ENCODE measurements at regions not wholly inside any gene's neighbourhood (a gene's known extent, or its start where the extent isn't known, plus 50 kb on each side); places are given as distances from the start of the nearest gene placed in this dataset.

DNA sequence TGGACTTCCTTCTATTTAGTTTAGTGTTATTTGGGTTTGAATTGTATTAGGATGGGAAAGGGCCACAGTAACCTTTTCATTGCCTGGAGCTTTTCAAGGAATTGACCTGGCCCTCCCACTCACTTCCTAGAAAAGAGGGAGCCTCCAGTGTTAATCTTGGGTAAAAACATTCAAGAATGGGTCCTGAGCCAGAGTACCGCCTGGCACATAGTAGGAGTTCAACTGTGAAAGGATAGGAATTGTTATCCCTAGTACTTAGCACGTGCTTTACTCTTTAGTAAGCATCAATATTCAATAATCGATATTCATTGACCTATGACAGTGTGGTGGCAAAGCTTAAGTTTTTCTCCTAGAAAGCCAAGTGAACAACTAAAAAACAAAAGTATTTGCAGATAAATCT, 179.9 kb downstream of the IRS1 start (continued):
- TF ChIP-seq, protein P1, sequence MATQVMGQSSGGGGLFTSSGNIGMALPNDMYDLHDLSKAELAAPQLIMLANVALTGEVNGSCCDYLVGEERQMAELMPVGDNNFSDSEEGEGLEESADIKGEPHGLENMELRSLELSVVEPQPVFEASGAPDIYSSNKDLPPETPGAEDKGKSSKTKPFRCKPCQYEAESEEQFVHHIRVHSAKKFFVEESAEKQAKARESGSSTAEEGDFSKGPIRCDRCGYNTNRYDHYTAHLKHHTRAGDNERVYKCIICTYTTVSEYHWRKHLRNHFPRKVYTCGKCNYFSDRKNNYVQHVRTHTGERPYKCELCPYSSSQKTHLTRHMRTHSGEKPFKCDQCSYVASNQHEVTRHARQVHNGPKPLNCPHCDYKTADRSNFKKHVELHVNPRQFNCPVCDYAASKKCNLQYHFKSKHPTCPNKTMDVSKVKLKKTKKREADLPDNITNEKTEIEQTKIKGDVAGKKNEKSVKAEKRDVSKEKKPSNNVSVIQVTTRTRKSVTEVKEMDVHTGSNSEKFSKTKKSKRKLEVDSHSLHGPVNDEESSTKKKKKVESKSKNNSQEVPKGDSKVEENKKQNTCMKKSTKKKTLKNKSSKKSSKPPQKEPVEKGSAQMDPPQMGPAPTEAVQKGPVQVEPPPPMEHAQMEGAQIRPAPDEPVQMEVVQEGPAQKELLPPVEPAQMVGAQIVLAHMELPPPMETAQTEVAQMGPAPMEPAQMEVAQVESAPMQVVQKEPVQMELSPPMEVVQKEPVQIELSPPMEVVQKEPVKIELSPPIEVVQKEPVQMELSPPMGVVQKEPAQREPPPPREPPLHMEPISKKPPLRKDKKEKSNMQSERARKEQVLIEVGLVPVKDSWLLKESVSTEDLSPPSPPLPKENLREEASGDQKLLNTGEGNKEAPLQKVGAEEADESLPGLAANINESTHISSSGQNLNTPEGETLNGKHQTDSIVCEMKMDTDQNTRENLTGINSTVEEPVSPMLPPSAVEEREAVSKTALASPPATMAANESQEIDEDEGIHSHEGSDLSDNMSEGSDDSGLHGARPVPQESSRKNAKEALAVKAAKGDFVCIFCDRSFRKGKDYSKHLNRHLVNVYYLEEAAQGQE (IDR thresholded peaks at IDR 0.05; ENCODE audit: unreplicated experiment), result no peak
- no peak for TF ChIP-seq STAT1 (IDR thresholded peaks at IDR 0.05; ENCODE audit: unreplicated experiment)
- no peak for TF ChIP-seq EZH2phosphoT487 (IDR thresholded peaks at IDR 0.05; ENCODE audit: unreplicated experiment)

DNA sequence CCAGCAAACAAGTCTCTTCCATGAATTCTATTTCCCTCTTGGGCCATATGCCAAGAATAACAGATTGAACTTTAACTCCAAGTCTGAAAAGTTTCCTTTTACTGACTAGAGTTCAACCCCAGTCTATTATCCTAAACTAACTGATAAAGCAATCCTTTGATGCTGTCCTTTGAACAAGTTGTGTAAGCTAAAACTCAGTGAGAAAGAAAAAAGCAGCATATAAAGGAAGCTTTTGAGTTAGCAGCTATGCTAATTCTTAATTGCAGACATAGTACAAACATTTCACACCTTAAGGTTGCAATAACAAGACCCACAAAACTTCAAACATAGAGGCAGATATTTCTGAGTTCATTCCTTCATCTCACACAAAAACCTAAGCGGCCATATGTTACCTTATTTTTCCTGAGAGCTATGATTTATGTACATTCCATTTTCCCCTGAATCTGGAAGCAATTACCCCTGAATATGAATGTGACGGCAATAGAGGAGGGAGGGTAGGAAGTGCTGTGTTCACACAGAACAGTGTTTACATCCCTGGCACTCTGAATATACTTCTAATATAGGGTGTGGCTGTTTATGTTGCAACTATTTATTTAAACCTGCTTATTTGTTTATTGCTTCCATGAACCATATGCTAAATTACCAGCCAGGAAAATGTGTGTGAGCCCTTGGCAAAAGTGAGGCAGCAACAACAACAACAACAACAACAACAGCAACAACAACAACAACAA, 180.6 kb downstream of the IRS1 start:
- H3K4me3 Mint-ChIP-seq, result no peak overlapping the region
- no peaks in the 10 kb centered on the region for H3K79me2 ChIP-seq (replicated peaks; ENCODE audit: insufficient read depth)
- H3K27me3 Mint-ChIP-seq (ENCODE audit: insufficient read depth, low read depth, poor library complexity), result peaks cover 1% of the 10 kb centered on the region
- H4K20me1 ChIP-seq (replicated peaks; ENCODE audit: insufficient read depth), result no peaks in the 10 kb centered on the region
- H3K27me3 ChIP-seq (ENCODE audit: insufficient read depth), result no peaks in the 10 kb centered on the region
- H3K36me3 ChIP-seq (ENCODE audit: insufficient read depth), result no peaks in the 10 kb centered on the region
- H3K27ac ChIP-seq (ENCODE audit: low read depth), result no peak overlapping the region
- H3K9me3 Mint-ChIP-seq, result no peaks in the 10 kb centered on the region
- no peaks in the 10 kb centered on the region for H3K4me1 ChIP-seq (ENCODE audit: insufficient read depth)
- H2AFZ ChIP-seq, result no peak overlapping the region
- 0 out of 2 replicates have a peak, but pooled peaks cover 3% of the 10 kb centered on the region for H3K9me2 ChIP-seq (ENCODE audit: insufficient read depth)
- ATAC-seq (no peak), DNase-seq (ENCODE audit: low spot score) (no peak)
- TF ChIP-seq EZH2phosphoT487 (IDR thresholded peaks at IDR 0.05; ENCODE audit: unreplicated experiment) (no peak), JUNB (IDR thresholded peaks at IDR 0.05; ENCODE audit: unreplicated experiment) (no peak), EZH2 (IDR thresholded peaks at IDR 0.05; ENCODE audit: low read depth, unreplicated experiment) (no peak), CREB1 (CRISPR knock-in tag; IDR thresholded peaks at IDR 0.05; ENCODE audit: low read depth) (no peak)
- TF ChIP-seq, protein P2, sequence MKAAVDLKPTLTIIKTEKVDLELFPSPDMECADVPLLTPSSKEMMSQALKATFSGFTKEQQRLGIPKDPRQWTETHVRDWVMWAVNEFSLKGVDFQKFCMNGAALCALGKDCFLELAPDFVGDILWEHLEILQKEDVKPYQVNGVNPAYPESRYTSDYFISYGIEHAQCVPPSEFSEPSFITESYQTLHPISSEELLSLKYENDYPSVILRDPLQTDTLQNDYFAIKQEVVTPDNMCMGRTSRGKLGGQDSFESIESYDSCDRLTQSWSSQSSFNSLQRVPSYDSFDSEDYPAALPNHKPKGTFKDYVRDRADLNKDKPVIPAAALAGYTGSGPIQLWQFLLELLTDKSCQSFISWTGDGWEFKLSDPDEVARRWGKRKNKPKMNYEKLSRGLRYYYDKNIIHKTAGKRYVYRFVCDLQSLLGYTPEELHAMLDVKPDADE (IDR thresholded peaks at IDR 0.05), result no peak
- no peaks in the 10 kb centered on the region for H3K4me1 Mint-ChIP-seq
- no peaks in the 10 kb centered on the region for H3K36me3 Mint-ChIP-seq (ENCODE audit: low read depth)
- no peak overlapping the region for H3K4me2 ChIP-seq
- no peaks in the 10 kb centered on the region for H3F3A ChIP-seq (replicated peaks; ENCODE audit: low read depth)
- H3K4me3 ChIP-seq, result no peak overlapping the region
- no peak overlapping the region for H3K27ac Mint-ChIP-seq

DNA sequence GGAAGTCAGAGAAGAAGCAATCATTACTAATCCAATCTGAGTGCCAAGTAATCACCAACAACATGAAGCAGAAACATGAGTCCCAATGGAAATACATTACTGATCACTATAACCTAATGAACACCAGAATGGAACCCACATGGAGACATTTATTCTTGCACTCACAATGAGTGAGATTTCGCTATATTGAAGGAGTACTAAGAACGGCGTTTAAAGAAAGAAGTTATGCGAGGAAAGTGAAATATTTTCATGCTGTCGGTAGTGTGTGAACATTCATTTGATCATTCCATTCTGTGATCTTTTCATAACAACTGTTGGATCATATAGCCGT, 181.1 kb downstream of the IRS1 start:
- DNase-seq (ENCODE audit: low spot score), result no peak
- Histone ChIP-seq H2AFZ (no peak overlapping the region), H4K20me1 (replicated peaks; ENCODE audit: insufficient read depth) (no peaks in the 10 kb centered on the region), H3F3A (replicated peaks; ENCODE audit: low read depth) (no peaks in the 10 kb centered on the region), H3K36me3 (ENCODE audit: insufficient read depth) (no peaks in the 10 kb centered on the region), H3K27ac (ENCODE audit: low read depth) (no peak overlapping the region), H3K4me1 (ENCODE audit: insufficient read depth) (no peaks in the 10 kb centered on the region), H3K4me2 (no peak overlapping the region), H3K4me3 (no peak overlapping the region), H3K9me2 (ENCODE audit: insufficient read depth) (0 out of 2 replicates have a peak, but pooled peaks cover 3% of the 10 kb centered on the region), H3K27me3 (ENCODE audit: insufficient read depth) (no peaks in the 10 kb centered on the region), H3K79me2 (replicated peaks; ENCODE audit: insufficient read depth) (no peaks in the 10 kb centered on the region)
- no peak overlapping the region for H3K4me3 Mint-ChIP-seq
- no peaks in the 10 kb centered on the region for H3K4me1 Mint-ChIP-seq
- no peaks in the 10 kb centered on the region for H3K9me3 Mint-ChIP-seq
- H3K27ac Mint-ChIP-seq, result no peak overlapping the region
- H3K36me3 Mint-ChIP-seq (ENCODE audit: low read depth), result no peaks in the 10 kb centered on the region
- peaks cover 1% of the 10 kb centered on the region for H3K27me3 Mint-ChIP-seq (ENCODE audit: insufficient read depth, low read depth, poor library complexity)
- ATAC-seq, result no peak
- TF ChIP-seq POLR2AphosphoS5 (IDR thresholded peaks at IDR 0.05; ENCODE audit: low read depth) (no peak), ZNF331 (CRISPR knock-in tag; IDR thresholded peaks at IDR 0.05; ENCODE audit: low read depth) (no peak), CREB1 (CRISPR knock-in tag; IDR thresholded peaks at IDR 0.05; ENCODE audit: low read depth) (no peak)
